ENCODE measurements at regions not wholly inside any gene's neighbourhood (a gene's known extent, or its start where the extent isn't known, plus 50 kb on each side); places are given as distances from the start of the nearest gene placed in this dataset.

- Mint-ChIP-seq H3K4me1 (no peaks in the 10 kb centered on the region), H3K4me3 (no peak overlapping the region), H3K36me3 (ENCODE audit: insufficient read depth) (no peaks in the 10 kb centered on the region), H3K9me3 (peaks cover 9% of the 10 kb centered on the region), H3K27ac (ENCODE audit: low read depth) (no peak overlapping the region), H3K27me3 (no peaks in the 10 kb centered on the region)
- DNase-seq (ENCODE audit: low spot score in 2 of 2) (no peak), ATAC-seq (replicated peaks; ENCODE audit: extremely low read depth, poor library complexity, severe bottlenecking) (no peak)
These were observed 94.0 kb upstream of the MTNR1B start for GRCh38 chr11:92875473-92875872.

- no peak overlapping the region for H3K27ac Mint-ChIP-seq (ENCODE audit: low read depth)
- no peaks in the 10 kb centered on the region for H3K4me1 Mint-ChIP-seq
- ATAC-seq (replicated peaks; ENCODE audit: extremely low read depth, poor library complexity, severe bottlenecking) (no peak), DNase-seq (ENCODE audit: low spot score in 2 of 2) (no peak)
- no peaks in the 10 kb centered on the region for H3K36me3 Mint-ChIP-seq (ENCODE audit: insufficient read depth)
- peaks cover 9% of the 10 kb centered on the region for H3K9me3 Mint-ChIP-seq
- H3K4me3 Mint-ChIP-seq: no peak overlapping the region
- H3K27me3 Mint-ChIP-seq: no peaks in the 10 kb centered on the region
These were observed 90.4 kb upstream of the MTNR1B start for GRCh38 chr11:92879086-92879485.

GRCh38 chr11:92880381-92880780, 89.1 kb upstream of the MTNR1B start:
- no peak overlapping the region for H3K4me3 Mint-ChIP-seq
- no peak for ATAC-seq (replicated peaks; ENCODE audit: extremely low read depth, poor library complexity, severe bottlenecking)
- H3K4me1 Mint-ChIP-seq: no peaks in the 10 kb centered on the region
- no peak overlapping the region for H3K27ac Mint-ChIP-seq (ENCODE audit: low read depth)
- DNase-seq (ENCODE audit: low spot score in 2 of 2): no peak
- H3K27me3 Mint-ChIP-seq: no peaks in the 10 kb centered on the region
- H3K9me3 Mint-ChIP-seq: peaks cover 14% of the 10 kb centered on the region
- no peaks in the 10 kb centered on the region for H3K36me3 Mint-ChIP-seq (ENCODE audit: insufficient read depth)

GRCh38 chr11:92881940-92882450, 87.5 kb upstream of the MTNR1B start:
- no peaks in the 10 kb centered on the region for H3K4me1 Mint-ChIP-seq
- ATAC-seq (replicated peaks; ENCODE audit: extremely low read depth, poor library complexity, severe bottlenecking) (no peak), DNase-seq (ENCODE audit: low spot score in 2 of 2) (no peak)
- no peak overlapping the region for H3K27ac Mint-ChIP-seq (ENCODE audit: low read depth)
- no peaks in the 10 kb centered on the region for H3K36me3 Mint-ChIP-seq (ENCODE audit: insufficient read depth)
- H3K27me3 Mint-ChIP-seq: no peaks in the 10 kb centered on the region
- no peak overlapping the region for H3K4me3 Mint-ChIP-seq
- H3K9me3 Mint-ChIP-seq: peaks cover 5% of the 10 kb centered on the region

GRCh38 chr11:92882828-92883611, 86.4 kb upstream of the MTNR1B start:
- Mint-ChIP-seq H3K4me3 (no peak overlapping the region), H3K4me1 (no peaks in the 10 kb centered on the region), H3K27ac (ENCODE audit: low read depth) (no peak overlapping the region), H3K36me3 (ENCODE audit: insufficient read depth) (no peaks in the 10 kb centered on the region), H3K9me3 (peaks cover 5% of the 10 kb centered on the region), H3K27me3 (no peaks in the 10 kb centered on the region)
- no peak for ATAC-seq (replicated peaks; ENCODE audit: extremely low read depth, poor library complexity, severe bottlenecking)
- no peak for DNase-seq (ENCODE audit: low spot score in 2 of 2)

GRCh38 chr11:92885600-92885999, 83.9 kb upstream of the MTNR1B start:
- H3K27me3 Mint-ChIP-seq: no peaks in the 10 kb centered on the region
- ATAC-seq (replicated peaks; ENCODE audit: extremely low read depth, poor library complexity, severe bottlenecking) (no peak), DNase-seq (ENCODE audit: low spot score in 2 of 2) (no peak)
- peaks cover 5% of the 10 kb centered on the region for H3K9me3 Mint-ChIP-seq
- no peak overlapping the region for H3K4me3 Mint-ChIP-seq
- no peaks in the 10 kb centered on the region for H3K4me1 Mint-ChIP-seq
- no peak overlapping the region for H3K27ac Mint-ChIP-seq (ENCODE audit: low read depth)
- no peaks in the 10 kb centered on the region for H3K36me3 Mint-ChIP-seq (ENCODE audit: insufficient read depth)

GRCh38 chr11:92886243-92886905, 83.1 kb upstream of the MTNR1B start:
- Mint-ChIP-seq H3K4me3 (no peak overlapping the region), H3K27ac (ENCODE audit: low read depth) (no peak overlapping the region), H3K4me1 (no peaks in the 10 kb centered on the region), H3K9me3 (peaks cover 5% of the 10 kb centered on the region), H3K27me3 (no peaks in the 10 kb centered on the region), H3K36me3 (ENCODE audit: insufficient read depth) (no peaks in the 10 kb centered on the region)
- ATAC-seq (replicated peaks; ENCODE audit: extremely low read depth, poor library complexity, severe bottlenecking): no peak
- no peak for DNase-seq (ENCODE audit: low spot score in 2 of 2)

- no peaks in the 10 kb centered on the region for H3K4me1 Mint-ChIP-seq
- ATAC-seq (replicated peaks; ENCODE audit: extremely low read depth, poor library complexity, severe bottlenecking): no peak
These were observed 80.8 kb upstream of the MTNR1B start for GRCh38 chr11:92888696-92889095.

GRCh38 chr11:92890846-92891245, 78.6 kb upstream of the MTNR1B start:
- DNase-seq (ENCODE audit: low spot score in 2 of 2): no peak
- no peak overlapping the region for H3K4me3 Mint-ChIP-seq
- ATAC-seq (replicated peaks; ENCODE audit: extremely low read depth, poor library complexity, severe bottlenecking): no peak
- H3K4me1 Mint-ChIP-seq: no peaks in the 10 kb centered on the region
- H3K27ac Mint-ChIP-seq (ENCODE audit: low read depth): no peak overlapping the region
- no peaks in the 10 kb centered on the region for H3K9me3 Mint-ChIP-seq
- no peaks in the 10 kb centered on the region for H3K36me3 Mint-ChIP-seq (ENCODE audit: insufficient read depth)
- H3K27me3 Mint-ChIP-seq: no peaks in the 10 kb centered on the region

More at GRCh38 chr11:92888696-92889095, 80.8 kb upstream of the MTNR1B start:
- Mint-ChIP-seq H3K27ac (ENCODE audit: low read depth) (no peak overlapping the region), H3K27me3 (no peaks in the 10 kb centered on the region), H3K36me3 (ENCODE audit: insufficient read depth) (no peaks in the 10 kb centered on the region), H3K9me3 (peaks cover 5% of the 10 kb centered on the region), H3K4me3 (no peak overlapping the region)
- no peak for DNase-seq (ENCODE audit: low spot score in 2 of 2)

GRCh38 chr11:92892802-92893684, 76.4 kb upstream of the MTNR1B start:
- no peak overlapping the region for H3K4me3 Mint-ChIP-seq
- ATAC-seq (replicated peaks; ENCODE audit: extremely low read depth, poor library complexity, severe bottlenecking) (no peak), DNase-seq (ENCODE audit: low spot score in 2 of 2) (no peak)
- no peaks in the 10 kb centered on the region for H3K36me3 Mint-ChIP-seq (ENCODE audit: insufficient read depth)
- H3K27me3 Mint-ChIP-seq: no peaks in the 10 kb centered on the region
- H3K27ac Mint-ChIP-seq (ENCODE audit: low read depth): no peak overlapping the region
- no peaks in the 10 kb centered on the region for H3K4me1 Mint-ChIP-seq
- no peaks in the 10 kb centered on the region for H3K9me3 Mint-ChIP-seq

- H3K36me3 Mint-ChIP-seq (ENCODE audit: insufficient read depth): no peaks in the 10 kb centered on the region
- ATAC-seq (replicated peaks; ENCODE audit: extremely low read depth, poor library complexity, severe bottlenecking): no peak
- peaks cover 4% of the 10 kb centered on the region for H3K9me3 Mint-ChIP-seq
- no peak overlapping the region for H3K27ac Mint-ChIP-seq (ENCODE audit: low read depth)
- no peaks in the 10 kb centered on the region for H3K4me1 Mint-ChIP-seq
- no peak overlapping the region for H3K4me3 Mint-ChIP-seq
- no peaks in the 10 kb centered on the region for H3K27me3 Mint-ChIP-seq
- no peak for DNase-seq (ENCODE audit: low spot score in 2 of 2)
These were observed 75.3 kb upstream of the MTNR1B start for GRCh38 chr11:92894197-92894596.

GRCh38 chr11:92897487-92897886, 72.0 kb upstream of the MTNR1B start:
- DNase-seq (ENCODE audit: low spot score in 2 of 2) (no peak), ATAC-seq (replicated peaks; ENCODE audit: extremely low read depth, poor library complexity, severe bottlenecking) (no peak)
- H3K27ac Mint-ChIP-seq (ENCODE audit: low read depth): no peak overlapping the region
- no peaks in the 10 kb centered on the region for H3K36me3 Mint-ChIP-seq (ENCODE audit: insufficient read depth)
- no peak overlapping the region for H3K4me3 Mint-ChIP-seq
- no peaks in the 10 kb centered on the region for H3K27me3 Mint-ChIP-seq
- H3K4me1 Mint-ChIP-seq: no peaks in the 10 kb centered on the region
- peaks cover 4% of the 10 kb centered on the region for H3K9me3 Mint-ChIP-seq

Measured in central memory CD8-positive, alpha-beta T cell (primary cell).